ENCODE measurements at regions not wholly inside any gene's neighbourhood (a gene's known extent, or its start where the extent isn't known, plus 50 kb on each side); places are given as distances from the start of the nearest gene placed in this dataset.

DNA sequence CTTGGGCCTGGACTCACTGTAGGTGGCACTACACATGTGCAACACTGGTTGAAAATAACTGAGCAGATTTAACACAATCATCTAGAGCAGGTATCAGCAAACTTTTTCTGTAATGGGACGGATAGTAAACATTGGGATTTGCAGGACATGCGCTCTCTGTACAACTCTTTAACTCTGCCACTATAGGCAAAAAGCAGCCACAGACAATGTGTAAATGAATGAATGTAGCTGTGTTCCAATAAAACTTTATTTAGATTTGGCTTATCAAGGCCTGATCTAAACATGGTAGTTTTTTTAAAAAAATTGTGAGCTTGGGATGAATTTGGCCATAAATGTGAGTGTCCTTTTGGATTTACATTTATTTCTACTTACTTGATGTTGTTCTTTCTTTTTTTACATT is 407.3 kb downstream of the FAT4 start:
- TF ChIP-seq, protein P1, sequence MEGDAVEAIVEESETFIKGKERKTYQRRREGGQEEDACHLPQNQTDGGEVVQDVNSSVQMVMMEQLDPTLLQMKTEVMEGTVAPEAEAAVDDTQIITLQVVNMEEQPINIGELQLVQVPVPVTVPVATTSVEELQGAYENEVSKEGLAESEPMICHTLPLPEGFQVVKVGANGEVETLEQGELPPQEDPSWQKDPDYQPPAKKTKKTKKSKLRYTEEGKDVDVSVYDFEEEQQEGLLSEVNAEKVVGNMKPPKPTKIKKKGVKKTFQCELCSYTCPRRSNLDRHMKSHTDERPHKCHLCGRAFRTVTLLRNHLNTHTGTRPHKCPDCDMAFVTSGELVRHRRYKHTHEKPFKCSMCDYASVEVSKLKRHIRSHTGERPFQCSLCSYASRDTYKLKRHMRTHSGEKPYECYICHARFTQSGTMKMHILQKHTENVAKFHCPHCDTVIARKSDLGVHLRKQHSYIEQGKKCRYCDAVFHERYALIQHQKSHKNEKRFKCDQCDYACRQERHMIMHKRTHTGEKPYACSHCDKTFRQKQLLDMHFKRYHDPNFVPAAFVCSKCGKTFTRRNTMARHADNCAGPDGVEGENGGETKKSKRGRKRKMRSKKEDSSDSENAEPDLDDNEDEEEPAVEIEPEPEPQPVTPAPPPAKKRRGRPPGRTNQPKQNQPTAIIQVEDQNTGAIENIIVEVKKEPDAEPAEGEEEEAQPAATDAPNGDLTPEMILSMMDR (IDR thresholded peaks at IDR 0.05; ENCODE audit: insufficient read depth, low read length): no peak
- TF ChIP-seq GABPA (IDR thresholded peaks at IDR 0.05; ENCODE audit: low read depth): no peak
- TF ChIP-seq, protein P2, sequence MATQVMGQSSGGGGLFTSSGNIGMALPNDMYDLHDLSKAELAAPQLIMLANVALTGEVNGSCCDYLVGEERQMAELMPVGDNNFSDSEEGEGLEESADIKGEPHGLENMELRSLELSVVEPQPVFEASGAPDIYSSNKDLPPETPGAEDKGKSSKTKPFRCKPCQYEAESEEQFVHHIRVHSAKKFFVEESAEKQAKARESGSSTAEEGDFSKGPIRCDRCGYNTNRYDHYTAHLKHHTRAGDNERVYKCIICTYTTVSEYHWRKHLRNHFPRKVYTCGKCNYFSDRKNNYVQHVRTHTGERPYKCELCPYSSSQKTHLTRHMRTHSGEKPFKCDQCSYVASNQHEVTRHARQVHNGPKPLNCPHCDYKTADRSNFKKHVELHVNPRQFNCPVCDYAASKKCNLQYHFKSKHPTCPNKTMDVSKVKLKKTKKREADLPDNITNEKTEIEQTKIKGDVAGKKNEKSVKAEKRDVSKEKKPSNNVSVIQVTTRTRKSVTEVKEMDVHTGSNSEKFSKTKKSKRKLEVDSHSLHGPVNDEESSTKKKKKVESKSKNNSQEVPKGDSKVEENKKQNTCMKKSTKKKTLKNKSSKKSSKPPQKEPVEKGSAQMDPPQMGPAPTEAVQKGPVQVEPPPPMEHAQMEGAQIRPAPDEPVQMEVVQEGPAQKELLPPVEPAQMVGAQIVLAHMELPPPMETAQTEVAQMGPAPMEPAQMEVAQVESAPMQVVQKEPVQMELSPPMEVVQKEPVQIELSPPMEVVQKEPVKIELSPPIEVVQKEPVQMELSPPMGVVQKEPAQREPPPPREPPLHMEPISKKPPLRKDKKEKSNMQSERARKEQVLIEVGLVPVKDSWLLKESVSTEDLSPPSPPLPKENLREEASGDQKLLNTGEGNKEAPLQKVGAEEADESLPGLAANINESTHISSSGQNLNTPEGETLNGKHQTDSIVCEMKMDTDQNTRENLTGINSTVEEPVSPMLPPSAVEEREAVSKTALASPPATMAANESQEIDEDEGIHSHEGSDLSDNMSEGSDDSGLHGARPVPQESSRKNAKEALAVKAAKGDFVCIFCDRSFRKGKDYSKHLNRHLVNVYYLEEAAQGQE (IDR thresholded peaks at IDR 0.05; ENCODE audit: insufficient replicate concordance, low read depth): no peak
- no peak for TF ChIP-seq SPI1 (IDR thresholded peaks at IDR 0.05; ENCODE audit: borderline replicate concordance, low read depth)
- TF ChIP-seq POLR2AphosphoS5 (IDR thresholded peaks at IDR 0.05; ENCODE audit: low read depth): no peak

All from HL-60 (cell line).